NCI-H2081 treated with DMSO at 0.1 percent for 48 hours (cell line): ENCODE measurements at regions not wholly inside any gene's neighbourhood (a gene's known extent, or its start where the extent isn't known, plus 50 kb on each side); places are given as distances from the start of the nearest gene placed in this dataset.

ENCODE experiments used
- DNase-seq: peaks from one replicate; lab custom pipeline; 2025; lab: John Stamatoyannopoulos, UW

GRCh38 chr4:74878323-74878722 lies 54.6 kb upstream of the PARM1 start:
- DNase-seq, result no peak

- DNase-seq, result no peak
Measured at GRCh38 chr4:74875451-74875850, 57.5 kb upstream of the PARM1 start.

- DNase-seq, result no peak
Measured at GRCh38 chr4:74874753-74875367, 58.1 kb upstream of the PARM1 start.

- peak; percentile 57 for DNase-seq
Measured at GRCh38 chr4:74873545-74874301, 59.2 kb upstream of the PARM1 start.

GRCh38 chr4:74858921-74859562 lies 64.7 kb upstream of the BTC start:
- DNase-seq, result no peak

GRCh38 chr4:74855879-74856278 lies 61.6 kb upstream of the BTC start:
- no peak for DNase-seq

GRCh38 chr4:74848774-74849173 lies 54.5 kb upstream of the BTC start:
- no peak for DNase-seq

GRCh38 chr4:74845834-74846233 lies 51.5 kb upstream of the BTC start:
- no peak for DNase-seq
